ENCODE measurements at regions not wholly inside any gene's neighbourhood (a gene's known extent, or its start where the extent isn't known, plus 50 kb on each side); places are given as distances from the start of the nearest gene placed in this dataset.

DNA sequence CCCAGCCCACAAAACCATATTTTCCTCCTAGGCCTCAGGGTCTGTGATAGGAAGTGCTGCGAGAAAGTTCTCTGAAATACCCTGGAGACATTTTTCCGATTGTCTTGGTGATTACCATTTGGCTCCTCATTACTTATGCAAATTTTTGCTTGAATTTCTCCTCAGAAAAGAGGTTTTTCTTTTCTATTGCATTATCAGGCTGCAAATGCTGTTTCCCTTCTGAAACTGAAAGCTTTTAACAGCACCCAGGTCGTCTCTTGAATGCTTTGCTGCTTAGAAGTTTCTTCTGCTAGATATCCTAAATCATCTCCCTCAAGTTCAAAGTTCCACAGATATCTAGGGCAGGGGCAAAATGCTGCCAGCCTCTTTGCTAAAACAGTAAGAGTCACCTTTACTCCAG lies 434.2 kb downstream of the PCDH20 start:
- H3K79me2 ChIP-seq (ENCODE audit: insufficient read depth): no peaks in the 10 kb centered on the region
- H3K4me2 ChIP-seq: no peak overlapping the region
- no peak overlapping the region for H3K27ac ChIP-seq (ENCODE audit: low read depth in 2 of 2, low read length in 1 of 2)
- H3K4me3 ChIP-seq (ENCODE audit: low read depth in 2 of 2, low read length in 1 of 2): no peak overlapping the region
- no peaks in the 10 kb centered on the region for H3K36me3 ChIP-seq (replicated peaks in 1 of 2; ENCODE audit: control insufficient read depth in 1 of 2, insufficient read depth in 2 of 2, low read length in 1 of 2)
- ChIA-PET POLR2A (no interaction called here), CTCF (no interaction called here)
- no peak for TF ChIP-seq MAX (IDR thresholded peaks at IDR 0.05; ENCODE audit: low read depth)
- TF ChIP-seq TCF12 (IDR thresholded peaks at IDR 0.05): no peak
- TF ChIP-seq JUND (IDR thresholded peaks at IDR 0.05): no peak
- TF ChIP-seq TAF1 (IDR thresholded peaks at IDR 0.05; ENCODE audit: borderline replicate concordance, low read depth, low read length): no peak
- no peak for TF ChIP-seq SIN3A (IDR thresholded peaks at IDR 0.05; ENCODE audit: borderline replicate concordance, low read depth, low read length)
- TF ChIP-seq FOXM1 (IDR thresholded peaks at IDR 0.05; ENCODE audit: low read depth): no peak
- no peak for TF ChIP-seq POLR2AphosphoS5 (IDR thresholded peaks at IDR 0.05; ENCODE audit: low read depth, low read length)
- no peak for TF ChIP-seq GATA2 (CRISPR knock-in tag; IDR thresholded peaks at IDR 0.05)
- no peak for TF ChIP-seq RFX5 (IDR thresholded peaks at IDR 0.05; ENCODE audit: low read length)
- no peak for TF ChIP-seq CHD2 (IDR thresholded peaks at IDR 0.05; ENCODE audit: low read length, partially characterized antibody)
- TF ChIP-seq EZH2phosphoT487 (IDR thresholded peaks at IDR 0.05; ENCODE audit: borderline replicate concordance, low read depth): no peak
- H4K20me1 ChIP-seq (ENCODE audit: insufficient read depth): no peaks in the 10 kb centered on the region
- WGBS (ENCODE audit: low lambda C conversion rate): 9% methylated on average over 3 of the region's 3 CpGs
- no peak overlapping the region for H3K9ac ChIP-seq
- H3K27me3 ChIP-seq (ENCODE audit: insufficient read depth): no peaks in the 10 kb centered on the region
- no peaks in the 10 kb centered on the region for H3K4me1 ChIP-seq (ENCODE audit: control insufficient read depth in 1 of 2, insufficient read depth in 2 of 2, low read depth in 1 of 2, low read length in 1 of 2)
- DNase-seq: no peak
- H3F3A ChIP-seq (replicated peaks; ENCODE audit: insufficient read depth): peaks cover 3% of the 10 kb centered on the region
- 0 out of 2 replicates have a peak, but pooled peaks cover 4% of the 10 kb centered on the region for H3K9me3 ChIP-seq
- H3K9me2 ChIP-seq: no peaks in the 10 kb centered on the region
- no peak overlapping the region for H2AFZ ChIP-seq (ENCODE audit: low read depth)

DNA sequence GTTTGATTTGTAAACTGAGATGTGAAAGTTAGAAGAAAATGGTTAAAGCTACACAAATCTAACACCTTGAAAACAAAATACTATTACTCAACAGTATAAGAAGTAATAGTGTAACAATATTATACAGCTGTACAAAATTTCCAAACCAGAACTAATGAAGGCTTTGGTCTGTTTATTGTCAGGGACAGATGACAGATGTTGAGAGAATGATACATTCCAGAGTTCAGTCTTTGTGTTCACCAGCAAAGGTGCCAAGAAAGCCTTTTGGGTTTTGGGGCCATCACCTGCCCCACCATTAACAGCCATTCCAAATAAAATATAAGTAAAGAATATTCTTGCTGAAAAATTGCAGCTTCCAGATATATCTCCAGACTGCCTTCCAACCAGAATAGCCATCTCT lies 439.3 kb downstream of the PCDH20 start:
- no peaks in the 10 kb centered on the region for H4K20me1 ChIP-seq (ENCODE audit: insufficient read depth)
- H3K9me2 ChIP-seq: no peaks in the 10 kb centered on the region
- H3K27me3 ChIP-seq (ENCODE audit: insufficient read depth): no peaks in the 10 kb centered on the region
- TF ChIP-seq, protein P1, sequence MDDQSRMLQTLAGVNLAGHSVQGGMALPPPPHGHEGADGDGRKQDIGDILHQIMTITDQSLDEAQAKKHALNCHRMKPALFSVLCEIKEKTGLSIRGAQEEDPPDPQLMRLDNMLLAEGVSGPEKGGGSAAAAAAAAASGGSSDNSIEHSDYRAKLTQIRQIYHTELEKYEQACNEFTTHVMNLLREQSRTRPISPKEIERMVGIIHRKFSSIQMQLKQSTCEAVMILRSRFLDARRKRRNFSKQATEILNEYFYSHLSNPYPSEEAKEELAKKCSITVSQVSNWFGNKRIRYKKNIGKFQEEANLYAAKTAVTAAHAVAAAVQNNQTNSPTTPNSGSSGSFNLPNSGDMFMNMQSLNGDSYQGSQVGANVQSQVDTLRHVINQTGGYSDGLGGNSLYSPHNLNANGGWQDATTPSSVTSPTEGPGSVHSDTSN (IDR thresholded peaks at IDR 0.05): no peak
- TF ChIP-seq TAF1 (IDR thresholded peaks at IDR 0.05; ENCODE audit: borderline replicate concordance, low read depth, low read length) (no peak), USF2 (IDR thresholded peaks at IDR 0.05; ENCODE audit: borderline replicate concordance, low read depth, low read length) (no peak)
- no peaks in the 10 kb centered on the region for H3K4me1 ChIP-seq (ENCODE audit: control insufficient read depth in 1 of 2, insufficient read depth in 2 of 2, low read depth in 1 of 2, low read length in 1 of 2)
- no peak overlapping the region for H2AFZ ChIP-seq (ENCODE audit: low read depth)
- DNase-seq: no peak
- 0 out of 2 replicates have a peak, but pooled peaks cover 4% of the 10 kb centered on the region for H3K9me3 ChIP-seq
- H3K27ac ChIP-seq (ENCODE audit: low read depth in 2 of 2, low read length in 1 of 2): no peak overlapping the region
- H3K9ac ChIP-seq: no peak overlapping the region
- no peak overlapping the region for H3K4me2 ChIP-seq
- ChIA-PET CTCF (interaction anchor here (0.8 to 1.5 kb wide), 3 partner anchors 14 to 78 kb away, joined by 3 to 4 read pairs (median 3); no protein-coding TSS in a partner anchor), POLR2A (no interaction called here)
- no peak overlapping the region for H3K4me3 ChIP-seq (ENCODE audit: low read depth in 2 of 2, low read length in 1 of 2)
- no peaks in the 10 kb centered on the region for H3K36me3 ChIP-seq (replicated peaks in 1 of 2; ENCODE audit: control insufficient read depth in 1 of 2, insufficient read depth in 2 of 2, low read length in 1 of 2)
- peaks cover 3% of the 10 kb centered on the region for H3F3A ChIP-seq (replicated peaks; ENCODE audit: insufficient read depth)
- no peaks in the 10 kb centered on the region for H3K79me2 ChIP-seq (ENCODE audit: insufficient read depth)

Measured in SK-N-SH (cell line).